Natural killer cell (primary cell): ENCODE measurements at regions not wholly inside any gene's neighbourhood (a gene's known extent, or its start where the extent isn't known, plus 50 kb on each side); places are given as distances from the start of the nearest gene placed in this dataset.

ENCODE experiments used
- ATAC-seq, 3 donors: fragments of 150-1000 bp in 2 of 3; fragments of 200-7000 bp in 1 of 3; cut with Tn5 transposase; 1 replicate in 1 of 3; 2 replicates in 2 of 3; pipeline ENCODE4 v1.10.0; 2021; ENCODE audit warnings: mild to moderate bottlenecking in 2 of 3, moderate library complexity in 2 of 3
- DNase-seq, 2 donors: peaks; one replicate each; pipeline versions ENCODE4 v3.0.0 to v3.0.0-alpha.2; 2013 to 2021; ENCODE audit warnings: mixed read lengths in 1 of 2
- H3K27ac ChIP-seq: one replicate; pipeline ENCODE4 v1.5.1; 2013; ENCODE audit warnings: mild to moderate bottlenecking, low read length
- H3K27me3 ChIP-seq: one replicate; pipeline ENCODE4 v1.6.1; 2013; ENCODE audit warnings: low read length; ENCODE audit not compliant: control insufficient read depth, insufficient read depth
- H3K36me3 ChIP-seq: one replicate; pipeline ENCODE4 v1.6.1; 2013; ENCODE audit warnings: low read length; ENCODE audit not compliant: control insufficient read depth, insufficient read depth
- H3K4me1 ChIP-seq: one replicate; pipeline ENCODE4 v1.6.1; 2013; ENCODE audit warnings: low read length; ENCODE audit not compliant: control insufficient read depth, insufficient read depth
- H3K4me3 ChIP-seq: one replicate; pipeline ENCODE4 v1.5.1; 2013; ENCODE audit warnings: low read length
- H3K9me3 ChIP-seq: one replicate; pipeline ENCODE4 v1.6.1; 2013; ENCODE audit warnings: low read length; ENCODE audit not compliant: control insufficient read depth, insufficient read depth
- H3K27ac Mint-ChIP-seq, 2 donors: one replicate each; pipeline ENCODE4 v1.8.0; 2022; ENCODE audit warnings: mild to moderate bottlenecking in 2 of 2, mixed read lengths in 2 of 2, moderate library complexity in 1 of 2
- H3K27me3 Mint-ChIP-seq, 2 donors: one replicate each; pipeline ENCODE4 v1.8.0; 2022; ENCODE audit warnings: low read depth in 2 of 2, mixed read lengths in 2 of 2
- H3K36me3 Mint-ChIP-seq: one replicate; pipeline ENCODE4 v1.8.0; 2022; ENCODE audit warnings: mixed read lengths
- H3K4me1 Mint-ChIP-seq, 2 donors: one replicate each; pipeline ENCODE4 v1.8.0; 2022; ENCODE audit warnings: mixed read lengths in 2 of 2
- H3K4me3 Mint-ChIP-seq: one replicate; pipeline ENCODE4 v1.8.0; 2022; ENCODE audit warnings: mild to moderate bottlenecking, moderate library complexity, mixed read lengths
- H3K9me3 Mint-ChIP-seq, 2 donors: one replicate each; pipeline ENCODE4 v1.8.0; 2022; ENCODE audit warnings: mixed read lengths in 2 of 2
- WGBS: methylation state at CpG from one replicate; pipeline ENCODE4 v1.1.7; 2013; ENCODE audit warnings: missing lambda C conversion rate; ENCODE audit not compliant: insufficient coverage; 5-methylcytosine and 5-hydroxymethylcytosine counted together
- intact Hi-C: fragments of 100-400 bp; cut with micrococcal nuclease; formaldehyde crosslinking; loops from one replicate; pipeline ENCODE4 v1.14.2; 2022
- TF ChIP-seq, protein P1 (sequence below): fragments of 200-600 bp; IDR thresholded peaks from one replicate; pipeline ENCODE4 v1.8.0; 2022; ENCODE audit warnings: antibody characterized with exemption

DNA sequence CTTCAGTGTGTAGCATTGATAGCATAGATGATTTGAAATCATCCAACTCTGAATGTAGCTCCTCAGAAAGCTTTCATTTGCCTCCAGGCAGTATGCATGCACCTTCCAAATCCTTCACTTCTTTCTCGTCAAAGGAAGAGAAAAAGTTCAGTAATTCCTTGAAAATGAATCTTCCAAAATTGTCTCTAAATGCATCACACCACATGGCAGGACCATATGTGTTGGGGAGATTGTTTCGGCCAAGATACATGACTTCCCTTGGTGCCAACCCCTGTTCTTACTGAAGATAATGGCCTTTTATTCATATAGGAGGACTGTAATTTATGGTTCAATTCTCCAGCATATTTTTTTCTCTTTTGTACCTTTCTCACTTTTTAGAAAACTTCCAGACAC, 315.6 kb upstream of the SPRY2 start:
- Mint-ChIP-seq H3K27me3 (peaks cover 0 to 5% of the 10 kb centered on the region in 2 donors), H3K27ac (no peak overlapping the region), H3K9me3 (no peaks in the 10 kb centered on the region), H3K4me1 (no peaks in the 10 kb centered on the region), H3K4me3 (no peak overlapping the region), H3K36me3 (no peaks in the 10 kb centered on the region)
- ATAC-seq (no peak), DNase-seq (no peak)
- Histone ChIP-seq H3K27ac (no peak overlapping the region), H3K9me3 (no peaks in the 10 kb centered on the region), H3K4me3 (no peak overlapping the region), H3K36me3 (no peaks in the 10 kb centered on the region), H3K27me3 (no peaks in the 10 kb centered on the region), H3K4me1 (no peaks in the 10 kb centered on the region)
- 100% methylated on average over 1 of the region's 2 CpGs for WGBS
- intact Hi-C loops, result no loop called here
- TF ChIP-seq, protein P1, sequence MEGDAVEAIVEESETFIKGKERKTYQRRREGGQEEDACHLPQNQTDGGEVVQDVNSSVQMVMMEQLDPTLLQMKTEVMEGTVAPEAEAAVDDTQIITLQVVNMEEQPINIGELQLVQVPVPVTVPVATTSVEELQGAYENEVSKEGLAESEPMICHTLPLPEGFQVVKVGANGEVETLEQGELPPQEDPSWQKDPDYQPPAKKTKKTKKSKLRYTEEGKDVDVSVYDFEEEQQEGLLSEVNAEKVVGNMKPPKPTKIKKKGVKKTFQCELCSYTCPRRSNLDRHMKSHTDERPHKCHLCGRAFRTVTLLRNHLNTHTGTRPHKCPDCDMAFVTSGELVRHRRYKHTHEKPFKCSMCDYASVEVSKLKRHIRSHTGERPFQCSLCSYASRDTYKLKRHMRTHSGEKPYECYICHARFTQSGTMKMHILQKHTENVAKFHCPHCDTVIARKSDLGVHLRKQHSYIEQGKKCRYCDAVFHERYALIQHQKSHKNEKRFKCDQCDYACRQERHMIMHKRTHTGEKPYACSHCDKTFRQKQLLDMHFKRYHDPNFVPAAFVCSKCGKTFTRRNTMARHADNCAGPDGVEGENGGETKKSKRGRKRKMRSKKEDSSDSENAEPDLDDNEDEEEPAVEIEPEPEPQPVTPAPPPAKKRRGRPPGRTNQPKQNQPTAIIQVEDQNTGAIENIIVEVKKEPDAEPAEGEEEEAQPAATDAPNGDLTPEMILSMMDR, result no peak

DNA sequence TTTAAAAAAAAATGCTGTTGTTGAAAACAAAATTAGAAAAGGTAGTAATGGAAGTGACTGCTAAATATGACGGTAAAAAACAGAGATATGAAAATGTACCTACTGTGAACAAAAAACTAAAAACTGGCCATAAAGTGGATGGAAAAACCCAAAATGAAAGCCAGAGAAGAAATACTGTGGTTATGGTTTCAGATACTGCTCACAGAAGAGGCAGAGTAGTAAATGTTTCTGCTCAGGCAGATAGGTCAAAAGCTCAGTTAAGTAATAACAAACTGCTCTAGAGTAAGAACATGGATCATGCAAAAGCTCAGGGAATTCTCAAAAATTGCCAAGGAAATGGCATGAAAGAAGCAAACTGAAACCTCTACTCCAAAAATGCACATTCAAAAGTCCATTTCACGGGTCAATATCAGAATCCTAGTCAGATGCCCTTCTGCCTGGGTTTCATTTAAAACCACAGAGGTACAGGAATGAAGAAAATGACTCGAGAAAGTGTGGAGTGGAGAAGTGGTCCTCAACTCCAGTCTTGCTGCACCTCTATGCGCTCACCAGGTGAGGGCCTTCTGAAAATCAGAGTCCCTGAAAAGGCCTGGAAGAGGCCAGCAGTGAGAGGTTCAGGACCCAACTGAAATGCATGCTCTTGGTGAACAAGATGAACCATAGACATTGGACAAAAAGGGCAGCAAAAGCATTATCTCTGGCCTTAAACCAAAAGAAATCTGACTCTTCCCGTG, 315.0 kb upstream of the SPRY2 start:
- no peaks in the 10 kb centered on the region for H3K9me3 Mint-ChIP-seq
- no peak overlapping the region for H3K27ac Mint-ChIP-seq
- Histone ChIP-seq H3K27ac (no peak overlapping the region), H3K27me3 (no peaks in the 10 kb centered on the region), H3K36me3 (no peaks in the 10 kb centered on the region), H3K9me3 (no peaks in the 10 kb centered on the region), H3K4me1 (no peaks in the 10 kb centered on the region), H3K4me3 (no peak overlapping the region)
- peaks cover 0 to 5% of the 10 kb centered on the region in 2 donors for H3K27me3 Mint-ChIP-seq
- no peaks in the 10 kb centered on the region for H3K36me3 Mint-ChIP-seq
- 89% methylated on average over 5 of the region's 5 CpGs for WGBS
- ATAC-seq, result no peak
- intact Hi-C loops, result no loop called here
- TF ChIP-seq, protein P1, result no peak
- H3K4me1 Mint-ChIP-seq, result no peaks in the 10 kb centered on the region
- H3K4me3 Mint-ChIP-seq, result no peak overlapping the region
- DNase-seq, result no peak

DNA sequence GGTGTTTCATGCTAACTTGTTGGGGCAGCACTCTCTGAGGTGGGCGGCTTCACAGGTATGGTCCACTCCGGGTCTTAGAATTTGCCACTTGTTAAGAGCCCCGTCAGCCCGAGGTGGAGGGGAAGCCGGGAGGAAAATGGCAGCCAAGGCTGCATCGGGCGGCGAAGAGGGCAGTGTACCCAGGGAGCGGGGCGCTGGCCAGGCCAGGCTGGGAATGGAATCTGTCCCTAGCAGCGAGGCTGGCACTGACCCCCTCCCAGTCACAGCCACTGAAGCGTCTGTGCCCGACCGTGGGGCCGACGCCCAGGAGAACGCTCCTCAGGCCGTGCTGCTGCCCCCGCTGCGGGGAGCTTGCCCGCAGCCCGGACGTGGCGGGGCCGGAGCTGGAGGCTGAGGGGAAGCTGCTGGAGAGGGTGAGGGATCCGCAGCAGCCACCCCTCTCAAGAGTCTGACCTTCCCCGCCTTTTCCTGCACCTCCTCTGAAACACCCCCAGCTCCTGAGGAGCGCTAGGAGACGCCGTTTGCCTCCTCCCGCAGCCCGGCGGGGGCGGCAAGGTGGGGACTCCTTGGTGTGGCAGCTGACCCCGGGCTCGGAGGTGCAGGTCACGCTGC, 313.8 kb upstream of the SPRY2 start:
- H3K4me3 Mint-ChIP-seq, result peak overlapping the region; percentile 52
- no peaks in the 10 kb centered on the region for H3K27me3 ChIP-seq
- H3K27ac Mint-ChIP-seq, result no peak overlapping the region
- H3K4me1 ChIP-seq, result no peaks in the 10 kb centered on the region
- peak in 2 of 3 donors; percentile 40 to 43 for ATAC-seq
- 60% methylated on average over 37 of the region's 37 CpGs for WGBS
- peaks cover 0 to 5% of the 10 kb centered on the region in 2 donors for H3K27me3 Mint-ChIP-seq
- TF ChIP-seq, protein P1, result no peak
- H3K9me3 ChIP-seq, result no peaks in the 10 kb centered on the region
- DNase-seq, result no peak
- H3K36me3 Mint-ChIP-seq, result peaks cover 8% of the 10 kb centered on the region
- H3K9me3 Mint-ChIP-seq, result peaks cover 2 to 3% of the 10 kb centered on the region in 2 donors
- no peaks in the 10 kb centered on the region for H3K36me3 ChIP-seq
- no peaks in the 10 kb centered on the region for H3K4me1 Mint-ChIP-seq
- peak overlapping the region; percentile 15 for H3K4me3 ChIP-seq
- intact Hi-C loops, result no loop called here
- H3K27ac ChIP-seq, result no peak overlapping the region
